ENCODE measurements at regions not wholly inside any gene's neighbourhood (a gene's known extent, or its start where the extent isn't known, plus 50 kb on each side); places are given as distances from the start of the nearest gene placed in this dataset.

GRCh38 chr2:19247186-19247585 is 111.2 kb downstream of the OSR1 start:
- DNase-seq (ENCODE audit: low spot score) (no peak), ATAC-seq (peak; percentile 58), FAIRE-seq (no peak)
- intact Hi-C loops (cut with micrococcal nuclease; ENCODE audit: unreplicated experiment), result no loop called here
- in situ Hi-C loops (cut with HindIII; ENCODE audit: extremely low pct_ligation_motif_present, low pct_unique_long_range_greater_than_20kb), result no loop called here
- 24% methylated on average over 4 of the region's 4 CpGs for WGBS (ENCODE audit: low lambda C conversion rate)
- ChIA-PET POLR2A (no interaction called here), CTCF (ENCODE audit: low intra/inter-chr PET ratio, low total read pairs) (no interaction called here)
- no peak overlapping the region for H3K9ac ChIP-seq (ENCODE audit: insufficient read depth, low read depth, low read length)
- no peaks in the 10 kb centered on the region for H4K20me1 ChIP-seq (ENCODE audit: insufficient read depth, low read length)
- H2AFZ ChIP-seq (ENCODE audit: low read length), result no peak overlapping the region
- no TSS peak for BruUV-seq (replicated peaks)
- no peaks in the 10 kb centered on the region for H3K79me2 ChIP-seq (ENCODE audit: insufficient read depth, low read length)
- no peaks in the 10 kb centered on the region for H3K27me3 ChIP-seq (ENCODE audit: control insufficient read depth in 1 of 2, insufficient read depth in 2 of 2, low read length in 2 of 2)
- no peaks in the 10 kb centered on the region for H3K4me1 ChIP-seq (ENCODE audit: insufficient read depth, low read length)
- H3K27ac ChIP-seq (ENCODE audit: extremely low read length, insufficient read depth, low read length), result no peak overlapping the region
- no peaks in the 10 kb centered on the region for H3K9me3 ChIP-seq (ENCODE audit: low read length)
- no peaks in the 10 kb centered on the region for H3K36me3 ChIP-seq (replicated peaks in 1 of 2; ENCODE audit: control insufficient read depth in 1 of 2, insufficient read depth in 2 of 2, low read length in 2 of 2)
- H3K4me2 ChIP-seq (ENCODE audit: low read depth, low read length), result no peak overlapping the region
- no peak overlapping the region for H3K4me3 ChIP-seq (replicated peaks in 1 of 3; ENCODE audit: insufficient read depth in 1 of 3, low read depth in 2 of 3, low read length in 3 of 3)
- no peak for TF ChIP-seq MEIS1 (CRISPR knock-in tag; IDR thresholded peaks at IDR 0.05; ENCODE audit: borderline replicate concordance)
- TF ChIP-seq, protein P1, sequence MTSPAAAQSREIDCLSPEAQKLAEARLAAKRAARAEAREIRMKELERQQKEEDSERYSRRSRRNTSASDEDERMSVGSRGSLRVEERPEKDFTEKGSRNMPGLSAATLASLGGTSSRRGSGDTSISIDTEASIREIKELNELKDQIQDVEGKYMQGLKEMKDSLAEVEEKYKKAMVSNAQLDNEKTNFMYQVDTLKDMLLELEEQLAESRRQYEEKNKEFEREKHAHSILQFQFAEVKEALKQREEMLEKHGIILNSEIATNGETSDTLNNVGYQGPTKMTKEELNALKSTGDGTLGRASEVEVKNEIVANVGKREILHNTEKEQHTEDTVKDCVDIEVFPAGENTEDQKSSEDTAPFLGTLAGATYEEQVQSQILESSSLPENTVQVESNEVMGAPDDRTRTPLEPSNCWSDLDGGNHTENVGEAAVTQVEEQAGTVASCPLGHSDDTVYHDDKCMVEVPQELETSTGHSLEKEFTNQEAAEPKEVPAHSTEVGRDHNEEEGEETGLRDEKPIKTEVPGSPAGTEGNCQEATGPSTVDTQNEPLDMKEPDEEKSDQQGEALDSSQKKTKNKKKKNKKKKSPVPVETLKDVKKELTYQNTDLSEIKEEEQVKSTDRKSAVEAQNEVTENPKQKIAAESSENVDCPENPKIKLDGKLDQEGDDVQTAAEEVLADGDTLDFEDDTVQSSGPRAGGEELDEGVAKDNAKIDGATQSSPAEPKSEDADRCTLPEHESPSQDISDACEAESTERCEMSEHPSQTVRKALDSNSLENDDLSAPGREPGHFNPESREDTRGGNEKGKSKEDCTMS (CRISPR knock-in tag; conservative IDR thresholded peaks at IDR 0.05), result no peak
- no peak for TF ChIP-seq SKIL (CRISPR knock-in tag; IDR thresholded peaks at IDR 0.05; ENCODE audit: borderline replicate concordance)
- TF ChIP-seq, protein P2, sequence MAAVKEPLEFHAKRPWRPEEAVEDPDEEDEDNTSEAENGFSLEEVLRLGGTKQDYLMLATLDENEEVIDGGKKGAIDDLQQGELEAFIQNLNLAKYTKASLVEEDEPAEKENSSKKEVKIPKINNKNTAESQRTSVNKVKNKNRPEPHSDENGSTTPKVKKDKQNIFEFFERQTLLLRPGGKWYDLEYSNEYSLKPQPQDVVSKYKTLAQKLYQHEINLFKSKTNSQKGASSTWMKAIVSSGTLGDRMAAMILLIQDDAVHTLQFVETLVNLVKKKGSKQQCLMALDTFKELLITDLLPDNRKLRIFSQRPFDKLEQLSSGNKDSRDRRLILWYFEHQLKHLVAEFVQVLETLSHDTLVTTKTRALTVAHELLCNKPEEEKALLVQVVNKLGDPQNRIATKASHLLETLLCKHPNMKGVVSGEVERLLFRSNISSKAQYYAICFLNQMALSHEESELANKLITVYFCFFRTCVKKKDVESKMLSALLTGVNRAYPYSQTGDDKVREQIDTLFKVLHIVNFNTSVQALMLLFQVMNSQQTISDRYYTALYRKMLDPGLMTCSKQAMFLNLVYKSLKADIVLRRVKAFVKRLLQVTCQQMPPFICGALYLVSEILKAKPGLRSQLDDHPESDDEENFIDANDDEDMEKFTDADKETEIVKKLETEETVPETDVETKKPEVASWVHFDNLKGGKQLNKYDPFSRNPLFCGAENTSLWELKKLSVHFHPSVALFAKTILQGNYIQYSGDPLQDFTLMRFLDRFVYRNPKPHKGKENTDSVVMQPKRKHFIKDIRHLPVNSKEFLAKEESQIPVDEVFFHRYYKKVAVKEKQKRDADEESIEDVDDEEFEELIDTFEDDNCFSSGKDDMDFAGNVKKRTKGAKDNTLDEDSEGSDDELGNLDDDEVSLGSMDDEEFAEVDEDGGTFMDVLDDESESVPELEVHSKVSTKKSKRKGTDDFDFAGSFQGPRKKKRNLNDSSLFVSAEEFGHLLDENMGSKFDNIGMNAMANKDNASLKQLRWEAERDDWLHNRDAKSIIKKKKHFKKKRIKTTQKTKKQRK (IDR thresholded peaks at IDR 0.05; ENCODE audit: low read length), result no peak
- TF ChIP-seq FOXO4 (CRISPR knock-in tag; conservative IDR thresholded peaks at IDR 0.05), result no peak
- no peak for TF ChIP-seq RFX3 (CRISPR knock-in tag; IDR thresholded peaks at IDR 0.05)
- TF ChIP-seq MEIS2 (CRISPR knock-in tag; IDR thresholded peaks at IDR 0.05), result no peak
- no peak for TF ChIP-seq STAT5B (CRISPR knock-in tag; IDR thresholded peaks at IDR 0.05)
- no peak for TF ChIP-seq ATAD3A (CRISPR knock-in tag; IDR thresholded peaks at IDR 0.05)
- TF ChIP-seq RCOR2 (CRISPR knock-in tag; IDR thresholded peaks at IDR 0.05), result no peak
- TF ChIP-seq FOXA3 (CRISPR knock-in tag; IDR thresholded peaks at IDR 0.05), result no peak
- no peak for TF ChIP-seq ZNF354B (CRISPR knock-in tag; IDR thresholded peaks at IDR 0.05)
- TF ChIP-seq, protein P3, sequence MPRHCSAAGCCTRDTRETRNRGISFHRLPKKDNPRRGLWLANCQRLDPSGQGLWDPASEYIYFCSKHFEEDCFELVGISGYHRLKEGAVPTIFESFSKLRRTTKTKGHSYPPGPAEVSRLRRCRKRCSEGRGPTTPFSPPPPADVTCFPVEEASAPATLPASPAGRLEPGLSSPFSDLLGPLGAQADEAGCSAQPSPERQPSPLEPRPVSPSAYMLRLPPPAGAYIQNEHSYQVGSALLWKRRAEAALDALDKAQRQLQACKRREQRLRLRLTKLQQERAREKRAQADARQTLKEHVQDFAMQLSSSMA (CRISPR knock-in tag; IDR thresholded peaks at IDR 0.05), result no peak
- TF ChIP-seq HNRNPL (IDR thresholded peaks at IDR 0.05; ENCODE audit: low read depth, low read length), result no peak
